H1 (cell line): ENCODE measurements at regions not wholly inside any gene's neighbourhood (a gene's known extent, or its start where the extent isn't known, plus 50 kb on each side); places are given as distances from the start of the nearest gene placed in this dataset.

Source experiments
- ASH2L ChIP-seq: fragments of 200-600, 300-600 bp; sonication (generic); IDR thresholded peaks from one replicate; pipeline ENCODE4 v1.7.1; 2017; ENCODE audit warnings: low read length
- KDM5A ChIP-seq: fragments of 200-600 bp; IDR thresholded peaks from 2 replicates; pipeline ENCODE4 v1.7.1; 2012; ENCODE audit warnings: mild to moderate bottlenecking, low read length, inconsistent platforms, mixed read lengths
- POLR2A ChIP-seq, 2 experiments: IDR thresholded peaks; 1 replicate in 1 of 2; 2 replicates in 1 of 2; pipeline ENCODE4 v1.6.1; 2011; ENCODE audit warnings: low read depth in 2 of 2, low read length in 2 of 2, mild to moderate bottlenecking in 2 of 2; ENCODE audit errors: control extremely low read depth in 1 of 2
- SP4 ChIP-seq: IDR thresholded peaks from 2 replicates; pipeline ENCODE4 v1.6.1; 2012; ENCODE audit warnings: low read length, inconsistent platforms
- TCF12 ChIP-seq: IDR thresholded peaks from 2 replicates; pipeline ENCODE4 v1.6.1; 2011; ENCODE audit warnings: low read depth, mild to moderate bottlenecking, low read length
- TF ChIP-seq, protein P1 (sequence below): IDR thresholded peaks from 2 replicates; pipeline ENCODE4 v1.6.1; 2011; ENCODE audit warnings: low read depth, mild to moderate bottlenecking, low read length; ENCODE audit not compliant: insufficient read depth

GRCh38 chr10:125273023-125273422 lies 112.7 kb upstream of the CTBP2 start (continued):
- TF ChIP-seq KDM5A (no peak), SP4 (no peak), ASH2L (no peak), TCF12 (no peak), POLR2A (IDR thresholded peaks at IDR 0.05; ENCODE audit: control extremely low read depth in 1 of 2, low read depth in 2 of 2, low read length in 2 of 2) (no peak)
- TF ChIP-seq, protein P1, sequence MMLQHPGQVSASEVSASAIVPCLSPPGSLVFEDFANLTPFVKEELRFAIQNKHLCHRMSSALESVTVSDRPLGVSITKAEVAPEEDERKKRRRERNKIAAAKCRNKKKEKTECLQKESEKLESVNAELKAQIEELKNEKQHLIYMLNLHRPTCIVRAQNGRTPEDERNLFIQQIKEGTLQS: no peak
